SK-N-SH (cell line): ENCODE measurements at regions not wholly inside any gene's neighbourhood (a gene's known extent, or its start where the extent isn't known, plus 50 kb on each side); places are given as distances from the start of the nearest gene placed in this dataset.

Experiments used
- CTCF ChIP-seq: fragments of 200-600 bp; sonication (generic); IDR thresholded peaks from 2 replicates; pipeline ENCODE4 v1.6.1; 2017; ENCODE audit warnings: antibody characterized with exemption, mild to moderate bottlenecking, moderate library complexity
- FOSL2 ChIP-seq: IDR thresholded peaks from 2 replicates; pipeline ENCODE4 v1.4.0; 2012; ENCODE audit warnings: low read depth, mild to moderate bottlenecking, moderate library complexity, borderline replicate concordance
- MAX ChIP-seq: IDR thresholded peaks from 2 replicates; pipeline ENCODE4 v1.4.0; 2012; ENCODE audit warnings: low read depth
- TF ChIP-seq, protein P1 (sequence below): IDR thresholded peaks from 2 replicates; pipeline ENCODE4 v1.6.1; 2012; ENCODE audit warnings: mild to moderate bottlenecking, low read depth, low read length, moderate library complexity
- TF ChIP-seq, protein P2 (sequence below): fragments of 150-350 bp; IDR thresholded peaks from 2 replicates; pipeline ENCODE4 v1.6.1; 2017; ENCODE audit warnings: antibody characterized with exemption, low read length, low read depth, borderline replicate concordance

- TF ChIP-seq CTCF (no peak), MAX (no peak), FOSL2 (no peak)
- TF ChIP-seq, protein P1, sequence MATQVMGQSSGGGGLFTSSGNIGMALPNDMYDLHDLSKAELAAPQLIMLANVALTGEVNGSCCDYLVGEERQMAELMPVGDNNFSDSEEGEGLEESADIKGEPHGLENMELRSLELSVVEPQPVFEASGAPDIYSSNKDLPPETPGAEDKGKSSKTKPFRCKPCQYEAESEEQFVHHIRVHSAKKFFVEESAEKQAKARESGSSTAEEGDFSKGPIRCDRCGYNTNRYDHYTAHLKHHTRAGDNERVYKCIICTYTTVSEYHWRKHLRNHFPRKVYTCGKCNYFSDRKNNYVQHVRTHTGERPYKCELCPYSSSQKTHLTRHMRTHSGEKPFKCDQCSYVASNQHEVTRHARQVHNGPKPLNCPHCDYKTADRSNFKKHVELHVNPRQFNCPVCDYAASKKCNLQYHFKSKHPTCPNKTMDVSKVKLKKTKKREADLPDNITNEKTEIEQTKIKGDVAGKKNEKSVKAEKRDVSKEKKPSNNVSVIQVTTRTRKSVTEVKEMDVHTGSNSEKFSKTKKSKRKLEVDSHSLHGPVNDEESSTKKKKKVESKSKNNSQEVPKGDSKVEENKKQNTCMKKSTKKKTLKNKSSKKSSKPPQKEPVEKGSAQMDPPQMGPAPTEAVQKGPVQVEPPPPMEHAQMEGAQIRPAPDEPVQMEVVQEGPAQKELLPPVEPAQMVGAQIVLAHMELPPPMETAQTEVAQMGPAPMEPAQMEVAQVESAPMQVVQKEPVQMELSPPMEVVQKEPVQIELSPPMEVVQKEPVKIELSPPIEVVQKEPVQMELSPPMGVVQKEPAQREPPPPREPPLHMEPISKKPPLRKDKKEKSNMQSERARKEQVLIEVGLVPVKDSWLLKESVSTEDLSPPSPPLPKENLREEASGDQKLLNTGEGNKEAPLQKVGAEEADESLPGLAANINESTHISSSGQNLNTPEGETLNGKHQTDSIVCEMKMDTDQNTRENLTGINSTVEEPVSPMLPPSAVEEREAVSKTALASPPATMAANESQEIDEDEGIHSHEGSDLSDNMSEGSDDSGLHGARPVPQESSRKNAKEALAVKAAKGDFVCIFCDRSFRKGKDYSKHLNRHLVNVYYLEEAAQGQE: no peak
- TF ChIP-seq, protein P2, sequence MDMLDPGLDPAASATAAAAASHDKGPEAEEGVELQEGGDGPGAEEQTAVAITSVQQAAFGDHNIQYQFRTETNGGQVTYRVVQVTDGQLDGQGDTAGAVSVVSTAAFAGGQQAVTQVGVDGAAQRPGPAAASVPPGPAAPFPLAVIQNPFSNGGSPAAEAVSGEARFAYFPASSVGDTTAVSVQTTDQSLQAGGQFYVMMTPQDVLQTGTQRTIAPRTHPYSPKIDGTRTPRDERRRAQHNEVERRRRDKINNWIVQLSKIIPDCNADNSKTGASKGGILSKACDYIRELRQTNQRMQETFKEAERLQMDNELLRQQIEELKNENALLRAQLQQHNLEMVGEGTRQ: no peak
Measured at GRCh38 chr5:20498102-20498501, 510.1 kb upstream of the CDH18 start.
